NCI-H2227 (cell line): ENCODE measurements at regions not wholly inside any gene's neighbourhood (a gene's known extent, or its start where the extent isn't known, plus 50 kb on each side); places are given as distances from the start of the nearest gene placed in this dataset.
A peak's percentile ranks its signal among the peaks of the same experiment; 100 is the strongest.
"Not testable (repeated sequence)": the region's sequence is repeated elsewhere in the genome, so short reads cannot be mapped to it uniquely, and the experiment has no call there.

ENCODE experiments used
- DNase-seq: peaks from one replicate; lab custom pipeline; 2025; ENCODE audit not compliant: unreplicated experiment; lab: John Stamatoyannopoulos, UW

DNA sequence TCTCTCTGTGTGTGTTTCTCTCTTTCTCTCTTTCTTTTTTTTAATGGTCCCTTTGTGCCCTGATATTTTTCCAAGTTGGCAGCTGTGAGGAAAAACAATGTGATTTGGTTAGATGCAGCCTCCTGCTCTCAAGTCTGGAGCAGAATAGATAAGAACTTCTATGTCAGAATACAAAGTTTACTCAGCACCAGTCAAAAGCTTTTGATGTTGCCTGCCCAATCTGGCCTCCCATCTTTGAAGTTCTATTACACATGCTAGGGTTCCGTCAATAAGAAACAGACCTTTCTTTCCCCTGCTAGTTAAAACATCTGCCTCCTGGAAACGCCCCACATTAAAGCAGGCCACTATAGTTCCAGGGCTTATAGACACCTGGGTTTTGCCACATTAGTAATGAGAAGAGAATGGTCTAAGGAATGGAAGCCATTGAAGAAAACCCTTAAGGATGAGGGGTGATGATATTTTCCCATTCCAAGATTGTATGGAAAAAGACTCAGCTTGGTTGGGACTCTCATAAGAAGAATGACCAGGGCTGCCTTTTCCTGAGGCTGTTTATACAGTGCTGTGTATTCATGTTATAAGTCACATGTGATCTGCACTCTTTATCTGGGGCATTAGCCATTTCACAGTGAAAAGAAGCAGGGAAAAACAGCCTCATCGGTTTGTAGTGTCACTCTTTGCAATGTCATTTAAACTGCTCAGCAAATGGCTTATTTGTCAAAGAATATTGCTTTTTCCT is 414.7 kb upstream of the PROX1 start:
- DNase-seq, result no peak

DNA sequence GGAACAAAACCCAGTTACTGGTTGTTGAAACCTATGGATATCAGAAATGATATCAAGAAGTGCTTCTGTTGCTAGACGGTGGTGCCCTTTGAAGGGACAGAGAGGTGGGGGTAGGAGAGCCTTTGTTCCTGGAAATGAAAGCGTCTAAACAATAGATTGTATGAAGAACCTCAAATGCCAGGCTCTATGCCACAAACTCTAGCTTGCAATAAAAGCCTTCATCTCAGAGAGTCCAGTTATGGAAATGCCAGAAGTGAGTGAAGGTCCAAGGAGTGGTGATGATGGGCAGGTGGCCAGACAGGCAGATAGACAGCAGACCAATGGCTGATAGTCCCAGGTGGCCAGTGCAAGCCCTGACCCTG is 414.1 kb upstream of the PROX1 start:
- no peak for DNase-seq

DNA sequence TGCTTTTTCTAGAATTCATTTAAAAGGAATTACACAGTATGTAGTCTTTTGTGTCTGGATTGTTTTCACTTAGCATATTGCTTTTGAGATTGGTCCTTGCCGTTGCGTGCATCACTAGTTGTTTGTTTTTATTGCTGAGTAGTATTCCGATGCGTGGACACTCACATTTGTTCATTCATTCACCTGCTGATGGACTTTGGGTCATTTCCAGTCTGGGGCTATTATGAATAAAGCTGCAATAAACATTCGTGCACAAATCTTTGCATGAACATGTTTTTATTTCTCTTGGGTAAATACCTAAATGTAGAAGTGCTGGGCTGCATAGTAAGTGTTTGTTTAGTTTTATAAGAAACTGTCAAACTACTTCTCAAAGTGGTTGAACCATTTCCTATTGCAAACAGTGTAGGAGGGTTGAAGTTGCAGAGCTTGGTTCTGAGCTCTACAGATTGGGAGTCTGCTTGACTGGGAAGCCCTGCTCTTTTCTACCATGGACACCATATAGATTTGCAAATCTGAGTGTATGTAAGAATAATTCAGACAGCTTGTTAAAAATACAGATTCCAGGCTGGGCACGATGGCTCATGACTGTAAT is 404.7 kb upstream of the PROX1 start:
- no peak for DNase-seq

DNA sequence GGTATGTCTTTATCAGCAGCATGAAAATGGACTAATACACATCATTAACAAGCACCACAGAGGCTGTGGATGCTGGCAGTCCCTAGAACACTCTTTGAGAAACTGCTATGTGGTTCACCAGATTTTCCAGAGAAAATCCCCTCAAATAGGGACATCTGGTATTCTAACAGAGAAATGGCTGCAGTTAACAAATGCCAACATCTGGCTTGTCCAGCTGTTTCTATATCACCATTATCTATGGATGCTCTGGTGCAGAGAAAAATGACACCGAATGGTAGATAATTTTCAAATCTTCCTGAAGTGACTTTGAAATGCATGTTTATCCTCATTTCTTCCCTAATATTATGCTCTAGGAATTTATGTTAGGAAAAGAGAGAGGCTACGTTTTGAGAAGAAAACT is 403.5 kb upstream of the PROX1 start:
- no peak for DNase-seq

DNA sequence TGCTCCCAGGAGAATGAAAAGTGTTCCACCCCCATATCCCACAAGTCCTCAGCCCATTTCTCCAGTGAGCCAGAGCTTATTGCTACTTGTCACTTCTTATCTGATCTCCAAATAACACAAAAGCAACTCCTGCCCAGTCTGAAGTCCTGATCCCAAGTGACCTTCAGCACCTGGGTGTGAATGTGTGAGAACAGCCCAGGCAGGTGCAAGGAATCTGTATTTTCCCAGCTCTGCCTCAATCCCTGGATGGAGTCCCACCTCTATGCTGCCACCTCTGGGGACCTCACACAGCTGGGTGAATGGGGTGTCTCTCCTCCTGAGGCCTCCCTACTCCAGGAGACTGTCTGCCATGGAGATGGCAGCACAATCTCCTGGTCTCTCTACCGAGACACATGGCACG is 402.4 kb upstream of the PROX1 start:
- DNase-seq, result no peak

DNA sequence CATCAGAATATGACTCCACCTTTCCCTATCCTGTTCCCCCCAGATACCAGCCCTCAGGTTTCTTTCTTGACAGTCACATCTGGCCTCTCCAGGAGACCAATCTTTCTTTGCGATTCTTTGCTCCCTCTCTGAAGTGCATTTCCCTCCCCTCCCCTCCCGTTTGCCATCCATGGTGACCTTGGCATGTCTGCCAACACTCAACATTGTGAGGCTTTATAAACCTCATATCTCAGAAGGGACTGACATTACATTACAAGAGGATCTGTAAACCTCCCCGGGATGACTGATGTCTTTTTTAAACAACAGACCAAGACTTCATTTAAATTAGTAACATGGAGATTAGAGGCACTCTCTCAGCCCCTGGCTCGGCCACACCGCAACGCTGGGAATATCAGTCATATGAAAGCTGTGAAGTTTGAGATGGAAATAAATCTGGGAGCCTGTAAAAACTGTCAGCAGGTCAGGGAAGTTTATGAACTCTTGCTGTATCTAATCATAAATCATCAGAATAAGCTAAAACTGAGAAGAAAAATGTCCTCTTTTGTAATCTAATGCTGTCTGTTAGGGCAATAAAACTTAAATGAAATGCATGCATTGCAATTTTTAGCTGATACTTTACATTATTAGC is 401.7 kb upstream of the PROX1 start:
- DNase-seq, result no peak

DNA sequence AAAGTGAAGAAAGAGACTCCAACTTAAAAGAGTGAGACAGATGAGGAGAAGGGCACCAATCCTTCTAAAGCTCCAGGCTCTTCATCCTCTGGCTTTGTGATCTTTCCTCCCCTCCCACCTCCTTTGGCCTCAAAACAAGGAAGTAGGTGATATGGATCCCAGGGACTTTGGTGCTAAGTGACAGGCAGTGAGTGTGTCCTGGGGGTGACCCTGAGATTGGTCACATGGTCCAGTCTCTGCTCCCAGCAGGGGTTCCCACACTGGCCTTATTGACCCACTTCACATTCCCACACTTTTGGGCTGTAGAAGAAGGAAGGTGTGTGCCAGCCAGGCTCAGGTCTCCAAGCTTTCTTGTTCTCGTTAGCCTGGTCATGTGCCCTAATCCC is 401.2 kb upstream of the PROX1 start:
- DNase-seq, result no peak

- no peak for DNase-seq
These were observed 391.0 kb upstream of the PROX1 start for GRCh38 chr1:213596729-213597128.

GRCh38 chr1:213598263-213598662 is 389.5 kb upstream of the PROX1 start:
- DNase-seq, result no peak

GRCh38 chr1:213600879-213601278 is 386.9 kb upstream of the PROX1 start:
- DNase-seq, result peak; percentile 3

GRCh38 chr1:213601705-213602104 is 386.1 kb upstream of the PROX1 start:
- DNase-seq, result not testable (repeated sequence)

DNA sequence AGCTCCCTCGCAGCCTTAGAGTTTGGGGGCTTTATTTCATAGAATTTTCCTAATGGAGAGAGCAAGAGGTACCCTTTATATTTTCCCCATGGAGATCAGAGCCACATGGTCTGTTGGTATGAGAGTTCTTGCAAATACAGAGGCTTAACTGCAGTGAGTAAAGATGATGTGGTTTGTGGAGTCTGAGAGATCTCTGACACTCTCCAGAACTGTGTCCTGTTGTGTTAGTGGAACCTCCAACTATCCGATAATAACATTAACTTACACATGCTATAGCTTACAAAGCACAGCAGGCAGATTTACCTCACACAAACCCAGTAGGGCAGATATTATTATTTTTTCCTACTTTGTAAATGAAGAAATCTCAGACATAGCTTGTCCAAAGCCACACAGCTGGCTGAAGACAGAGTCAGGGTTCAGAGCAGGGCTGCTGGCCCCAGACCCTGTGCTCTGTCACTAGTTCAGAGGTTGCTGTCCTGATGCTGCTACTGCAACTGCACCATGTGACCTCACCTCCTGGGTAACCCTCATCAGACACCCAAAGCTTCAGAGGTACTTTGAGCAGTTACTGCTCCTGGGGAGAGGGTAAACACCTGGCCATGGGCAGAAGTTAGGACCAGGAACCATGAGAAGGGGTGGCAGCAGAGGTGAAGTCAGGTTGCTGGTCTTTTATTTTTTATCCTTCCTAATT is 384.8 kb upstream of the PROX1 start:
- no peak for DNase-seq

GRCh38 chr1:213604477-213604876 is 383.3 kb upstream of the PROX1 start:
- DNase-seq, result no peak

DNA sequence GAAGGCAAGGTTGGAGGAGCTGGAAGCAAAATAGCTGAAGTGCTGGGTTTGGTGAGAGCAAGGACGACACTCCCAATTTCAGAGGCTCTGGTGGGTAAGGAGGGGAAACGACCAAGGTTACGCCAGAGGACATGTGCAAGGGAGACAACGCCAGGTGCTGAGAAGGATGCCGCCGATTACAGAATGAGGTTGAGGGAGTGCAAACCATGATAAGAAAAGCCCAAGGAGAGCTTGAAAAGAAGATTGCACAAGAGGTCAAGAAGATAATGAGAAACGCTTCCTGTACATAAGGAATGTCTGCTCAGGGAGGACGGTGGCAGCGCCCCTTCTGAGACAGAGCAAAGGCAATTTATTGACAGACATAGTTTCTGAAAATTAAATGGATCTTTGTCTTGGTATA is 382.0 kb upstream of the PROX1 start:
- peak; percentile 6 for DNase-seq

DNA sequence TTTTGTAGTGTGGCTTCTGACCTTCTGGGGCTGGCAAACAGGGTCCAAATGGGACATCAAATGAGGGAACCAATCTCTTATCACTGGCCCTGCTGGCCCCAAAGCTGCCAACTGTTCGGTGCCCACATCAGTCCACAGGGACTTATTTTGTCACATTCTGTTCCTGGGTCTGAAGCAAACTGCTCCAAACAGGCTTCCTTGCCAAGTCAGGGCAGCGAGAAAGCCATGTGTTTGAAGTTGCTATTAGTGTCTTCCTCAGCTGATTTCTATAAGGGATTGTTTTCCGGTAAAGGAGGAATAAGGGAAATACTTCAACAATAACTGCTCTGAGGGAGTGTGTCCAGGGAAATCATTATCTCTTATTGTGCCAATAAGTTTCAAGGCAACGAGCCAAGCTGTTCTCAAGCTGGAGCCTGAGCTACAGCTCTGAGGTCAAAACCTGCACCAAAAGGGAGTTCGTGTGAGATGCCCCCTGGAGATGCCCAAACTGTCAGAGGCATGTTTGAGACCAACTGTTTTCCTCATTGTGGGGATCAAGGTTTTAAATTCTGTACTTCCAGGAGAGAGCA is 381.4 kb upstream of the PROX1 start:
- no peak for DNase-seq

DNA sequence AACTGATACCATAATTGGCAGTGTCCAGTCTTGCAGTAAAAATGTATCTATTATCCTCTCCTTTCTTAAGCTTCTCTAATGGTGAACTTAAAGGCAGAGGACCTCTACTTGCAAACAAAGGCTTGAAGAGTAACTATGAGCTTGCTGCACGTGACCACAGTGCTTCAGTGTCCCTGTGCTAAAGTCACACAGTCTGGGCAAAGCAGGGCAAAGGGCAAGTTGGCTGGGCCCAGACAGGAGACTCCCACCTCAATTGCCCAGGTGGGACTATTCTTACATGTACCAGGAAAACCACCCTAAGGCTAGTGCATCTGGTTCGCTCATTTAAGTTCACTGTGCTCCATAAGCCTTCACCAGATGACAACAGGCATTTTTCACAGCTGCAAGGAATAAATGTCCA is 374.2 kb upstream of the PROX1 start:
- no peak for DNase-seq

- no peak for DNase-seq
These were observed 372.4 kb upstream of the PROX1 start for GRCh38 chr1:213615226-213615916.

DNA sequence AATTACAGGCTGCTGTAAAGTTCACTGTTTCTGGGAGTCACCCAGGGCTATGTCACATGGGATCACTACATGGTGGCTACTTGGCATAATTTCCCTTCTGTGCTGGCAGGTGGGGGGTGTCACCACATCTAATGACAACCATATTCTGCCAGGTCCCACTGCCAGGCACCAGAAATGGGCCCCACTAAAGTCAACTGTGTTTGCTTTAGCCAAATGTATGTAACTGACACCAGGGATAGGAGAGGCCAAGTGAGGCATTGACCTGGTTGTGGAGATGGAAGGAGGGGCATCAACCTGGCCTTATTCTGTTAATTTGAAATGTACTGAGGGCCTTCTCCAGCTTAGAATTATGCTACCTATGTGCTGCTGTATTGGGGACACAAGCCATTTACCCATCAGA is 370.6 kb upstream of the PROX1 start:
- no peak for DNase-seq

DNA sequence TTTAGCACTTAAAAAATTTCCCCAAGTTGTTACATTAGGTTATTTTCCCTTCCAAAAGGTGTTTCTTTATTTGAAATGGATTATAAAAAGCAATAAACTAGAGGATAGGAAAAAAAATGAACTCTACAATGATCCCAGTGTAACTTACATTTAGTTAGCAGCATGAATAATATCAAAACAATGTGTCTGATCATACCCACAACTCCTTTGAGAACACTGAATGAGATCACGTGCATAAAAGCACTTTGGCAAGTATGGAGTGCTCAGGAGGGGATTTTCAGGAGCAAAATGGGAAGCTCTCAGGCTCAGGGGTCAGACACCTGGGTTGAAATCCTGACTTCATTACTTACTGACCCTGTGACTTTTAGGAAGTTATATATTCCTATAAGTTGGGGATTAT is 369.7 kb upstream of the PROX1 start:
- no peak for DNase-seq

DNA sequence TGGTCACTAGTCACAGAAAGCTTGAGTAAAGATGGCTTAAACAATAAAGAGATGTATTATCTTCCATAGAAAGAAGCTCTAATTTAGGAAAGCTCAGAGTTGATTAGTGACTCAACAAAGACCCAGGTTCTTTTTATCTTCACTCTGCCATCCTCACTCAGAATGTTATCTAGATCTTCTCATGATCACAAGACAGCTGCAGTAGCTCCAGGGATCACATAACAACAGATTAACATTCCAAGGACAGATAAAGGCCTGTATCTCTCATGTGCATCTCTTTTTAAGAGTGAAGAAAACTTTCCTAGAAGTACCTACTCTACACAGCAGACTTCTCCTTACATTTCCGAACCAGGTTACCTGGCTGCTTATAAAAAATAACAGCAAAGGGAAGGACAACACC is 368.7 kb upstream of the PROX1 start:
- DNase-seq, result no peak

- DNase-seq, result no peak
These were observed 366.7 kb upstream of the PROX1 start for GRCh38 chr1:213621077-213621476.
